Right hindlimb (tissue), 1 donor: ENCODE measurements at regions not wholly inside any gene's neighbourhood (a gene's known extent, or its start where the extent isn't known, plus 50 kb on each side); places are given as distances from the start of the nearest gene placed in this dataset.
"Not testable (repeated sequence)": the region's sequence is repeated elsewhere in the genome, so short reads cannot be mapped to it uniquely, and the experiment has no call there.

Experiments used
- DNase-seq: peaks from one replicate; pipeline ENCODE4 v3.0.0-alpha.2; 2018

DNA sequence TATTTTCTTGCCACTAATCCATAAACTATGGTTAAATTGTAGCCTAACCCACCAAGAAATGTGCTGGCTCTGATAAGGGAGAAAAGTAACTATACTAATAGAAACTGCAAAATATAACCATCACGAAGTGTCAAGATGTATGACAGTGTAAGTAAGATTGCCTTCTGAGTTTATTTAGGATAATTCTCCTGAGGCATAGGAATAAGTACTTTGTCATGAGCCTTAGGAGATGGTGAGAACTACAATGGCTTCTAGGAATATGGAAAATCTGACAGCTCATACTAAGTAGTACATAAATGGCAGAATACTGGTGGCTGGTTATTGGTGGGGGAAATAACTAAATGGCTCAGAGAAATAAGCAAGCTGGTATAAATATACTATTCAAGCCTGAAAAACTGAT is 543.9 kb downstream of the PRR16 start:
- no peak for DNase-seq

GRCh38 chr5:121009058-121009457 is 545.0 kb downstream of the PRR16 start:
- DNase-seq: no peak

GRCh38 chr5:121018004-121018403 is 553.9 kb downstream of the PRR16 start:
- no peak for DNase-seq

DNA sequence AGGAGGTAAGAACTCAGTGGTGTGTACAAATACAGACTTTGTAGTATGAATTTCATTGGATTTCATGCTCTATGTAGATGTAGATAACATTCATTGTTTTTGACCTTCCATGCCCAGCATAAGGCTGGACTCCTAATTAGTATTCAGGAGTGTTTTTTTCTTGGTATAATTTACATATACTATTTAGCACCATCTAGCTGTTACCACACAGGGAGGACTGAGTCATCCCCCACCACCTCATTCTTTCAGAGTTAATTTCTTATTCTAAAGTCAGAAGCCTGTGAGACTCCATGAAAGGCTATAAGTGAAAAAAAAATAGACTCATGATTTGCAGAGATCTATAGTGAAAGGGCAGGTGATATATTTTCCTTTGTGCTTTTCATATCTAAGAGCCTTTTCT is 555.0 kb downstream of the PRR16 start:
- no peak for DNase-seq

DNA sequence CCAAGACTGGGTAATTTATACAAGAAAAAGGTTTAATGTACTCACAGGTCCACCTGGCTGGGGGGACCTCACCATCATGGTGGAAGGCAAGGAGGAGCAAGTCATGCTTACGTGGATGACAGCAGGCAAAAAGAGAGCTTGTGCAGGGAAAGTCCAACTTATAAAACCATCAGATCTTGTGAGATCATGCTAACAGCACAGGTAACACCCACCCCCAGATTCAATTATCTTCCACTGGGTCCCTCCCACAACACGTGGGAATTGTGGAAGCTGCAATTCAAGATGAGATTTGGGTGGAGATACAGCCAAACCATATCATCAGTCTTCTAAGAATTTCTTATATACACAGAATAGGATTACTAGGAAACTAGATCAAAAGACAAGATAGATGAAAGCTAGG is 555.6 kb downstream of the PRR16 start:
- no peak for DNase-seq

DNA sequence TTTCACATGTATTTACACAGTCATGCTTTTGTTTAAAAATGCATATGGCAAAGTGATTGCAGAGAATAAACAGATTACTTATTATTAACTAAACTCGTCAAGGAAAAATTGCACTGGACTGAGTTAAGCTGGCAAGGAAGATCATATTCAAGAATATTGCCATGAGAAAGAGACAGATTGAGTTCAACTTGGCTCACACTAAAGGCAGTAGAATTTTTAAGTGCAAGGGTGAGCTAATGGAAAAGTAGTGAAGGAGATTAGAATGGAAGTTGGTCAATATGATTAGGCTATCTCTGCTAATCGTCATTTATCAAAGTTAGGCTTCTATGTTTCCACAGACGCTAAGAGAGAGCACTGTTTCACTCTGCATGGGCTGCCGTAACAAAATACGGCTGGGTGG is 557.6 kb downstream of the PRR16 start:
- DNase-seq: no peak

GRCh38 chr5:121024416-121025311 is 560.6 kb downstream of the PRR16 start:
- no peak for DNase-seq

- no peak for DNase-seq
These were observed 561.6 kb downstream of the PRR16 start for GRCh38 chr5:121025671-121026070.

- DNase-seq: no peak
These were observed 563.5 kb downstream of the PRR16 start for GRCh38 chr5:121027636-121028035.

DNA sequence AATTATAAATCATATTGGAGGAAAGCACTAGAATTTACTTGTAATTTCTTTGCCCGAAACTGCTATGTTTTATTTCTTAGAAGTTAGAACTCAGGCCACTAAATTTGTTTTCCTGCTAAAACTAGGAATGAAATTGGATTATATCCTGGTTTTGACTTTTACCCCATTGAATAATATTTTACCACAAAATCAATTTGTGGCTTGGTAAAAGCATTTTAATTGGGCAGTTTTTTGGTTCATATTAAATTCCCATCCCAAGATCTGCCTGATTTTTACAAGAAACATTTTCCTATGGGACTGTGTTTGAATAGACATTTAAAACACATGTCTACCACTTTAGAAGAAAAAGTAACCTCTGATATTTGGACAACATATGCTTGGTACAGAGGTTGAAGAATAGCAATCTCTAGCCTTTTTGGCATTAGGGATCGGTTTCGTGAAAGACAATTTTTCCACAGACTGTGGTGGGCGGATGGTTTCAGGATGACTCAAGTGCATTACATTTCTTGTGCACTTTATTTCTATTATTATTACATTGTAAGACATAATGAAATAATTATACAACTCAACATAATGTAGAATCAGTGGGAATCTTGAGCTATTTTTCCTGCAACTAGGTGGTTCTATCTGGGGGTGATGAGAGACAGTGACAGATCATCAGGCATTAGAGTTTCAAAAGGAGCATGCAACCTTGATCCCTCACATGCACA is 565.6 kb downstream of the PRR16 start:
- DNase-seq: no peak

- peak; percentile 58 for DNase-seq
These were observed 567.4 kb downstream of the PRR16 start for GRCh38 chr5:121031491-121031890.

- DNase-seq: no peak
These were observed 569.2 kb downstream of the PRR16 start for GRCh38 chr5:121033334-121033733.

GRCh38 chr5:121038438-121038837 is 574.3 kb downstream of the PRR16 start:
- no peak for DNase-seq

DNA sequence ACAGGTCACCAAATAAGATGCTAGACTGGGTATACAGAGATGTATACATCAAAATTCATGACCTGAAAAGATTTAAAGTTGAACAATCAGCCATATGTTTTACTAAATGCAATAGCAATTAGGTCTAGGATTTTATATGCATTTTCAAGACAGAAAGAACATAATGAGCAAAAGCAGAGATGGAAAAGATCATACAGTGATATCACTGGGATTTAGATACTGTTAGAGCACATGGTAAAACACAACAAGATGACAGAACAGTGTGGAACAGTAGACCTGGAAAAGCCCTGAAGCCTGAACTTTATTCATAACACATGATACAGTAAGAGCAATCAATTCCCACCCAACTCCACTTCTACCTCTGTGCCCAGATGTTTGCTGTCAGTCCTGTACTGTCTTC is 585.9 kb downstream of the PRR16 start:
- no peak for DNase-seq

DNA sequence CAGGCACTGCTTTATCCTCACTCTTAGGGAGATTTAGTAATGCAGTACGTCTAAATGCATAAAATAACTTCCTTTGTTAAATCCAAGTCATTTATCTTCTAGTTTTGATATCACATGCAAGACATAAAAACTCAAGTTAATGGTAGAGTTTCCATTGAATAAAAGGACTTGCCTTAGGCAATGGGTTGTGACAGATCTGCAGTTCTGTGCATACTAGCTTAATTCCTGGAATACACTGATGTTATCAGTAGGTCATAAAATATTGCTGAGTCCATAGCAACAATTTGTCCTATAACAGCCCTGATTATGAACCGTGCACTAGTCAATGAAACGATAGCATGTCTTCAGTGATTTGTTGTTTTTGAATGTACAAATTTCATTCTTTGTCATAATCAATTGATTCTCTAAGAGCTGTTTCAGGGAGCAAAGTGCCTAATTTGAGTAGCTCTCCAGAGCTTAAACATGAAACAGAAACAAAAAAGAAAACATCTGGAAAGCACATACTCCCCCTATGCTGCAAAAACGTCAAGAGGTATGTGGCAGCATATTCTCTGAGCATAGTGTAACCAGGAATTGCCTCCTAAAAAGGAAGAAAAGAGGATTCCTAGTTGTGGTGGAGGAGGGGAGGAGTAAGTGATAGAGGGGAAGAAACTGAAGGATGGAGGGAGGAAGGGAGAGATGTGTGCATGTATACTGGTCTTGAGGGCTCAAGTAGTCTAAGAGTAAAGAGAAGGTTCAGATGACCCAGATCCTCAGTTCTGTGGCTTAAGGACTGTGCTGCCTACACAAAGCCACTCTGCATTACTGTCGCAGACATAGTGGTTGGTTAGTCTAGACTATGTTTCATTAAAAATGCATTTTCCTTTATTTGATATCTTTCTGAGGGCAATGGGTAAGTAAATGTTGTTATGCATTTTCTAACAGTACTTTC is 589.2 kb downstream of the PRR16 start:
- DNase-seq: no peak

DNA sequence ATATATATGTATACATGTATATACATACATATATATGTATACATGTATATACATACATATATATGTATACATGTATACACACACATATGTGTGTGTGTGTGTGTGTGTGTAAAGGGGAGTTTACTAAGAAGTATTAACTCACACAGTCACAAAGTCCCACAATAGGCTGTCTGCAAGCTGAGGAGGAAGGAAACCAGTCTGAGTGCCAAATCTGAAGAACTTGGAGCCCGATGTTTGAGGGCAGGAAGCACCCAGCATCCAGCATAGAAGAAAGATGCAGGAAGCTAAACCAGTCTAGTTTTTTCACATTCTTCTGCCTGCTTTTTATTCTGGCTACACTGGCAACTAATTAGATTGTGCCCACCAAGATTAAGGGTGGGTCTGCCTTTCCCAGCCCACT is 591.5 kb downstream of the PRR16 start:
- DNase-seq: no peak

DNA sequence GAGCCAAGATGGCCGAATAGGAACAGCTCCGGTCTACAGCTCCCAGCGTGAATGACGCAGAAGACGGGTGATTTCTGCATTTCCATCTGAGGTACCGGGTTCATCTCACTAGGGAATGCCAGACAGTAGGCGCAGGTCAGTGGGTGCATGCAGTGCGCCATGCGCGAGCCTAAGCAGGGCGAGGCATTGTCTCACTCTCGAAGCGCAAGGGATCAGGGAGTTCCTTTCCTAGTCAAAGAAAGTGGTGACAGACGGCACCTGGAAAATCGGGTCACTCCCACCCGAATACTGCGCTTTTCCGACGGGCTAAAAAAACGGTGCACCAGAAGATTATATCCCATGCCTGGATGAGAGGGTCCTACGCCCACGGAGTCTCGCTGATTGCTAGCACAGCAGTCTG is 600.1 kb downstream of the PRR16 start:
- not testable (repeated sequence) for DNase-seq

DNA sequence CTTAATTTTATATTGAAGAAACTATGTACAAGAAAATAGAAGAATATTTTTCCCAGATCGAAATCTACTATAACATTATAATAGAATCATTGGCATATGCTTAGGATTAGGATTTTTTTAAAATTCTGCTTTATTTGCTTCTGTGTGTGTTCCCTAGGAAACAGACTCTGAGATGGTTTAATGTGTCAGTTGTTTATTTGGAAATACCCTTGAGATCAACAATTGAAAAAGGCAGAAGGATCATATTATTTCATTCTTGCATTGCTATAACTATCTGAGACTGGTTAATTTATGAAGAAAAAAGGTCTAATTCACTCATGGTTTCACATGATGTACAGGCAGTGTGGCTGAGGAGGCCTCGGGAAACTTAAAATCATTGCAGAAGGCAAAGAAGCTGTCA is 622.6 kb downstream of the PRR16 start:
- DNase-seq: no peak

DNA sequence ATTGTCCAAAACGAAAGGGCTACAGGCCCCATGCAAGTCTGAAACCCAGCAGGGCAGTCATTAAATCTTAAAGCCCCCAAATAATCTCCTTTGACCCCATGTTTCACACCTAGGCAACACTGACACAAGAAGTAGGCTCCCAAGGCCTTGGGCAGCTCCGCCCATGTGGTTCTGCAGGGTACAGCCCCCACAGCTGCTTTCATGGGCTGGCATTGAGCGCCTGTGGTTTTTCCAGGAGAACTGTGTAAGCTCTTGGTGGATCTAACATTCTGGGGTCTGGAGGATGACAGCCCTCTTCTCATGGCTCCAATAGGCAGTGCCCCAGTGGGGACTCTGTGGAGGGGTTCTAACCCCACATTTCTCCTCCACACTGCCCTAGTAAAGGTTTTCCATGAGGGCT is 623.5 kb downstream of the PRR16 start:
- DNase-seq: no peak

GRCh38 chr5:121088341-121088740 is 624.2 kb downstream of the PRR16 start:
- DNase-seq: no peak

DNA sequence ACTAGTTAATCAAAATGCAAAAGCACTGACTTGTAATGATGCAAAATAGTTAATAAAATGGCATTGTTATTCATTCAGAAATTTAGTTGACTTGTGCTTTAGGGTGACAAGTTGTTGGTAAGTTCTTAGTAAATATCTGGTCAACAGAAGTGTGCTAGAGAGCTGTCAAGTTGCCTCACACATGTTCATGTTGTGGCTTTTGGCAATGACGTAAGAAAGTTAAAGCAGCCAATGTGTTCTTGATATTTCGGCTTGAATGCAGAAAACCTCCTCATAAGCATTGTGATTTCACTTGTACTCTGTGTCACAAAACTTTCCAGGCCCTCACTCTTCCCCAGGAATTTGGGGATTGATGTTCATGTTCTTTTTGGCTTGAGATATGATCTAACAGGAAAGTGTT is 626.7 kb downstream of the PRR16 start:
- no peak for DNase-seq

GRCh38 chr5:121100931-121101330 is 636.8 kb downstream of the PRR16 start:
- no peak for DNase-seq

DNA sequence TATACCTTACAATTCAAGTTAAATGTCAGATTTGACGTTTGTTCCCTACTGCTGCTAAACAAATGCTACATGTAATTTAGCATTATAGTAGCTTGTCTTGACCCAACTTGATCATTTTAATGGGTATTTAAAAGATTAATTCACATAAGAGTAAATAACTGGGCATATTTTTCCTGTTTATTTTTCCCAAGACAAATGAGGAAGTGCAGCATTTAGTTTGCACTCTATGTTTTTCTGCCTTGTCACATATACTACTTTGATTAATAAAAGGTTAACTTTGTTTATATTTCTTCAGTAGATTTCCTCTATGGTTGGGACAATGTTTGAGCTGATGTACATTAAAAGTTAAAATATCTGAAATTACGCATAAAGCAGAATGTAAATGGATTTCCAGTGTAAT is 641.8 kb downstream of the PRR16 start:
- DNase-seq: no peak
